Left kidney (tissue), 1 donor: ENCODE measurements at regions not wholly inside any gene's neighbourhood (a gene's known extent, or its start where the extent isn't known, plus 50 kb on each side); places are given as distances from the start of the nearest gene placed in this dataset.
"Not testable (repeated sequence)": the region's sequence is repeated elsewhere in the genome, so short reads cannot be mapped to it uniquely, and the experiment has no call there.

Experiments used
- DNase-seq: peaks from one replicate; pipeline ENCODE4 v3.0.0-alpha.2; 2013

DNA sequence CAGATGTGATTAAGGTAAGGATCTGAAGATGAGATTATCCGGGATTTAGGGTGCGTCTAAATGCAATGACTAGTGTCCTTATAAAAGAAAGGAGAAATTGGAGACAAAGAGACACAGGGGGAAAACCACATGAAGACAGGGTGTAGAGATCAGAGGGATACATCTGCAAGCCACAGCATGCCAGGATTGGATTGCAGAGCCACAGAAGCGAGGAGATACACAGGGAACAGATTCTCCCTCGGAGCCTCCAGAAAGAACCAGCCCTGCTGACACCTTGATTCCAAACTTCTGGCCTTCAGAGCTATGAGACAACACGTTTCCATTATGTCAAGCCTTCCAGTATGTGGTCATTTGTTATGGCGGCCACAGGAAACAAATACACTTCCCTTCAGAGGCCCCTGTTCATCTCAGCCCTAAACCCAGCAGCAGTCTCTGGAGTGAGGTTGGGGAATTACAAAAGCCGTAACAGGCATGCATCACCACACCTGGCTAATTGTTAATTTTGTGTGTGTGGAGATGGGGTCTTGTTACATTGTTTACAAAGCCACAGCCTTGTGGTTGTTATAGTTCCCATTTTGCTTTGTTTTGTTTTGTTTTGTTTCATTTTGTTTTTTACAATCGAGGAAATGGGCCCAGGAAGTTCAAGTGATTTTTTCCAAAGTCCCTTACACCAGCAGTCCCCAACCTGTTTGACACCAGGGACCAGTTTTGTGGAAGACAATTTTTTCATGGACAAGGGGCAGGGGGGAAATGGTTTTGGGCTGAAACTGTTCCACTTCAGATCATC is 51.6 kb upstream of the LYRM9 start:
- no peak for DNase-seq

DNA sequence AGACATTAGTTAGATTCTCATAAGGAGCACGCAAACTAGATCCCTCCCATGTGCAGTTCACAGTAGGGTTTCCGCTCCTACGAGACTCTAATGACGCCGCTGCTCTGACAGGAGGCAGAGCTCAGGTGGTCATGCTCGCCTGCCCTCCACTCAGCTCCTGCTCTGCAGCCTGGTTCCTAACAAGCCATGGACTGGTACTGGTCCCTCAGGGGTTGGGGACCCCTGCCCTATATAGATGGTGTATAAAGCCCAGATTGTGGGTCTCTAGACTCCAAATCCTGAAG is 52.1 kb upstream of the LYRM9 start:
- no peak for DNase-seq

- DNase-seq: no peak
These were observed 52.8 kb upstream of the LYRM9 start for GRCh38 chr17:27945953-27946352.

- no peak for DNase-seq
These were observed 53.3 kb upstream of the LYRM9 start for GRCh38 chr17:27946513-27946912.

DNA sequence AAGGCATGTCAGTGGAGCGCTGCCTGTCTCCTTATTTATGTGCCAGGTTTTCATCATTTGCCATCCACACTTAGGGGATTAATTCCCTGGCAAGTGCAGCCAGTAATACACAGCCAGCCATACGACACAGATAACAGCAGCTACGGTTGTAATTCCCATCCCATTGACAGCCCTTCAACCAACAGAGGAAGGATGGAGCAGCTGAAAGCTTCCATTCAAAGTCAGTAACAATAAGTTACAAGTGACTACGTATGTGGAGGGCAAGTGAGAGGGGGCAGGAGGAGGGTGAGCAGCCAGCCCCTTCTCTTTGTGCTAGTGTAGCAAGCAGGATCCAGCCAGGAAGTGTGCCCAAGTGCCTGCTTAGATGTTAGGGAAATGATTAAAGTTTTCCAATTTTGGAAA is 53.8 kb upstream of the LYRM9 start:
- DNase-seq: no peak

GRCh38 chr17:27949304-27949703 is 56.1 kb upstream of the LYRM9 start:
- DNase-seq: no peak

GRCh38 chr17:27950225-27950624 is 57.1 kb upstream of the LYRM9 start:
- not testable (repeated sequence) for DNase-seq

DNA sequence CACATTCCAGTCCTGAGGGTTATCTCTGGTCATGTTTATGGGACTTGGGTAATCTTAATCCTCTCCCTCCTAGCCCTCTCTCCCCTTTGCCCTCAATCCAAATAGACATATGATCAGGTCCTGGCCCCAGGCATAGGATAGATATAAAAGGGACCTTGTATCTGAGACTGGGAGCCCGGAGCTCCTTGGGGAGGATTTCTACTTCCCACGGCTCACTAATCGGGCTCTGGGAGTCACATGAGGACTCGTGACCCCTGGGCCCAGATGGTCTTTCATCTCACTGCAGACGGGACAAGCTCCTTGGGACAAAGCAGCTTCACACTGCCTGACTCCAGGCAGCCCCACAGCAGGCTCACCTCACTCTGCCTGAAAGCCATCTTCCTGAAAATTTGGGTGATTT is 57.8 kb upstream of the LYRM9 start:
- no peak for DNase-seq

GRCh38 chr17:27951872-27952271 is 58.7 kb upstream of the LYRM9 start:
- no peak for DNase-seq

- DNase-seq: no peak
These were observed 59.2 kb upstream of the LYRM9 start for GRCh38 chr17:27952366-27952765.

DNA sequence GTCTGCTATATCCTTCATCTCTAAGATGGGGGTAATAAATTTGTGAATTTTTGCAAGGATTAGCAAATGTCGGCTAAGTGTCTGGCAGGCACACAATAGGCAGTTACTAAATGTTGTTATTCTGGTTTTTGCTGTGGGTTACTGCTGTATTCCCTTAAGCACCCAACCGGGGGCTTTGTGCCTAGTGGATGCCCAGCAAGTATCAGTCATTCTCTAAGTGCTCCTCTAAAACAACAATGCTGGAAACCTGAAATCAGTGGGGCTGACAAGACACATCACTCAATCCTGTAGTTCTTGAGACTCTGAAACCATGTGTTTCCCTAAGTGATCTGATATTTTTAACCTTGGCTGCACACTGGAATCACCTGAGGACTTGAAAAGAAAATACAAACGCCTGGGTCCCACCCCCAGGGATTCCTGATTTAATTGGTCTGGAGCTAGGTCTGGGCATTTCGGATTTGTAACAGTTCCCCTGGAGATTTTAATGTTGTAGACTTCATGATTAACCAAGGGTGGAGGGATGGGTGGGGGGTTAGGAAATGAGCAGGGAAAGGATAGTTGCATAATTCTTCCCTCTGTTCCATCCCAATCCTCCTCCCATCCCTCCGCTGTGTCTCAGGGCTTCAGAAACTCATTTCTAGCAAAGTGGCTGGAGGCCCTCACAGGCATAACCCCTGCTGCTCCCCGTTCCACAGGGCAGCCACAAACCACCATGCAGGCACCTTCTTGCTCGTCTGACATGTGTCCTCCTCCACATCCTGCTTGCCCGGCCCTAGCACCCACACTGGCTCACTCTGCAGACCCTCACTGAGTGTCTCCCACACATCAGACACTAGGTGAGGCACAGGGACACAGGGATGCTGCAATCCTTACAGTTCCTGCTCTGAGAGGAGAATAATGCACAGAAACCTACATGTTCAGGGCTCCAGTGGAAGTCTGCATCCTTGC is 61.7 kb upstream of the LYRM9 start:
- peak; percentile 55 for DNase-seq

DNA sequence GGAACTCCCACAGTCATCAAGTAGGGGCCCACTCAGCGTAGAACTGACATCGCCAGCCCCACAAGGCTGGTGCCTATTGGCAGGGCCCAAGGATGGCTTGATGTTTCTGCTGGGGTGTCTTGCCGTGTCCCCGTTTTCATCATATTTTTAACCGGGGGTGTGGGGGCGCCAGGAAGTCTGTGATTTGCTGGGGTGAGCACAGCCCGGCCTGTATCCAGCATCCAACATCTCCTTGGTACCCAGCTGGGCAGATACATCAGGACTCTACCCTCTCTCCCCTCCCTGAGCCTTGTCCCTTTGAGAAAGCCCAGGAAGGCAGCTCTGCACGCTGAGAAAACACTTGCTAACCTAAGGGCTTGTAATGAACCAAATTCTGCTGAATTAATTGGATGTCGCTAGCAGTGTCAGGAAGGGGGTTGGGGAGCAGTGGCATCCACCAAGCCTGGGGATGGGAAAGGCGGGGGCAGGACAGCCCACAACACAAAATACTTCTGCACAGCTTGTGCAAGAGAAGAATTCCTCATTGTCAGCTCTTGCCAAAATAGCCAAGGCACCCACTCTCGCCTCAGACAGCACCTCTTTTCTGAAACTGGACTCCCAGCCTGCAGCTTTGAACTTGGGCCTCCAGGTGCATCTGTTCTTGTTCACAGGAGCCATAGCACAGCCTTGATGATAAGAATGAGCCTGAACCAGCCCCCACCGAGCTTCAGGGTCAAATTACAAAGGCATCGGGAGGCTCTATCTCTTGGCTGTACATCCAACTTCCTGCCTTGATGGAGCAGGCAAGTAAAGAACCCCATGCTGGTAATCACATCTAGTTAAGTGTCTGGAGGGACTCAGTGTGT is 63.7 kb upstream of the LYRM9 start:
- no peak for DNase-seq

GRCh38 chr17:27957446-27957793 is 64.3 kb upstream of the LYRM9 start:
- DNase-seq: not testable (repeated sequence)

DNA sequence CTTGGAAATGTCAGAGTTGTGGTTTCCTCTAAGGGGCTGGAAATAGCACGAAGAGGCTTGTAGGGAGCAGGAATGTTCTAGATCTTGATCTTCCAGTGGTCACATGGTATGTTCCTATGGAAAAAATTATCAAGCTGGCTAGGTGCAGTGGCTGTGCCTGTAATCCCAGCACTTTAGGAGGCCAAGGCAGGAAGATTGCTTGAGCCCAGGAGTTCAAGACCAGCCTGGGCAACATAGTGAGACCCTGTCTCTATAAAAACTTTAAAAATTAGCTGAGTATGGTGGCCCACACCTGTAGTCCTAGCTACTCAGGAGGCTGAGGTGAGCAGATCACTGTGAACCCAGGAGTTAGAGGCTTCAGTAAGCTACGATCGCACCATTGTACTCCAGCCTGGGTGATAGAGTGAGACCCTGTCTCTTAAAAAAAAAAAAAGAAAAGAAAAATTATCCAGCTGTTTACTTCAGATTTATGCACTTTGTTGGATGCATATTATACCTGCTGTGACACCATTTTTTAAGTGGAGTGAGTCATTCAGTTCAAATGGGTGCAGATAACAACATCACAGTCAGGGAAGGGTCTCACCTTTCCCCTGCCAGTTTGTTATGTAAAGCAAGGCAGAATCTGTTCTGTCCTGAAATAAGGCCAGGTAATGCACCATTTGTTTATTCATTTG is 65.7 kb upstream of the LYRM9 start:
- DNase-seq: no peak

DNA sequence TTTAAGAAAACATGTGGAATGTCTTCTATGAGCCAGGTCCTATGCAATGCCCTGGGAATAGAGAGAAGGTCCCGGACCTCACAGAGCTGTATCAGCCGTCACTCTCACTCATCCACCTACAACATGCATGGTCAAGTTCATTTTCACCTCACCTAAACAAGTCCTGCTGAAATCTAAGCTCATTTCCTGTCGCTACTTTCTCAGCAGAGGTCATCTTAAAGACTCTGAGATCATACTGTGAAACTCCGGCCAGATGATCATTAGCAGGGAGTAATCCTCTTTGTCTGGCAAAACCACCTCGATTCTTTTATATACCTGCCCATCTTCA is 66.2 kb upstream of the LYRM9 start:
- DNase-seq: no peak

GRCh38 chr17:27960183-27960849 is 67.2 kb upstream of the LYRM9 start:
- DNase-seq: no peak

GRCh38 chr17:27962581-27962980 is 69.4 kb upstream of the LYRM9 start:
- not testable (repeated sequence) for DNase-seq

DNA sequence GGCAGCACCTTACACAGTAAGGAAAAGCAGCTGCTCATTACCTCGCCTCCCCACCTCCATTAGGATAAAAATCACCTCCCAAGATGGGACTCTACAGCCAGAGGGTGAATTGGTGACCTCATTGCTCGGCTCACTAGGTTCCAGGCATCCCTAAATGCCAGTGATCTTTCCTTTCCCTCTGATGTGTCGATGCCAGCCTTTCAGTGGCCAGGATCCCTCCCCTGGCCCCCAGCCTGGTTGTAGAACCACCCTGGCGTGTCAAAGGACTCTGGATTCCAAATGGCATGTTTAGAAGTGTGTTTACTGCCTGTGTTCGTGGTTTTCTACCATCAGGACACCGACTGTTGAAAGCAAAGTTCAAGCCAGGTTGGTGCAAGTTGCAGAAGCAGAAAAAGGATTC is 72.1 kb upstream of the LYRM9 start:
- DNase-seq: peak; percentile 83

DNA sequence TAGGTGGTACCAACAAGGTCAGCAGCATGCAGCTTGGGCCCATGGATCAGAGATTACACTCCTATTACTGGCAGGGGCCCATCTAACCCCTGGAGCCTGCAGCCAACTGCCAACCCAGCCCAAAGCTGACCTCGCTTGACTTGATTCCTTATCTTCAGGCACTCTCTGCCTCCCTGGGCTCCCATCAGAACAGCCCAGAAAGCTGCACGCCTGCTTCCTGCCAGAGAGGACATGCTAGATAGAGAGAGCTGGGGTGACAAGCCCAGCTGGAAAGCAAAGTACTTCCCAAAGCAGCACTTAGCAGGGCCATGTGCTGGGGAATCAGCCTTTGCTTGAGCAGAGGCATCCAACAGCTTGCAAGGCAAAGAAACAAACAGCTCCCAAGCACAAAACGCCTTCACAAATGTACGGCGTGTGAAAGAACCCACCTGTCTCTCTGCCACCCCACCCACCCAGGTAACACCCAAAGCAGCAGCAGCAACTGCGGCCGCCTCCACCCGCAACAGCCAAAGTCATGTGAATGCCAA is 74.2 kb upstream of the NLK start:
- no peak for DNase-seq

- no peak for DNase-seq
These were observed 71.9 kb upstream of the NLK start for GRCh38 chr17:27970587-27970986.

- no peak for DNase-seq
These were observed 69.0 kb upstream of the NLK start for GRCh38 chr17:27973258-27974044.
